ENCODE measurements at regions not wholly inside any gene's neighbourhood (a gene's known extent, or its start where the extent isn't known, plus 50 kb on each side); places are given as distances from the start of the nearest gene placed in this dataset.

DNA sequence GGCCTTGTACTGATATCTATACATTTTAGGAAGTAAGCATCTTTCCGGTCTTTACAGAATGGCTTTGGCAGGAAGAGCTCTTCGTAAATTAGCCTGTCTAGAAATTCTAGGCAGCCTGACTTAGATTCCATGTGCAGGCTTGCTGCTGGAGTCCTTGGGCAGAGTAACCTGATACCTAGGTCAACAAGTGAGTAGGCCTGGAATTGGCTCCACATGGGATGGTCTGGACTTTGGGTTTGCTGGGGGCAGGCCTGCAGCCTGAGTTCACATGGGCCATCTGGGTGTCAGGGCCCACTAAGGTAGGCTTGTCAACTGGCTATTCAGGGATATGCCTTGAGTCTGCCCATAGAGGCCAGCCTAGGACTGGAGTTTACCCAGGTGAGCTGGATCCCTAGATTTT, 59.6 kb upstream of the CYYR1 start:
- TF ChIP-seq ZBTB11 (CRISPR knock-in tag; IDR thresholded peaks at IDR 0.05) (no peak), EED (IDR thresholded peaks at IDR 0.05; ENCODE audit: low read depth) (no peak), ZNF592 (IDR thresholded peaks at IDR 0.05) (no peak), PAX5 (IDR thresholded peaks at IDR 0.05; ENCODE audit: borderline replicate concordance, low read depth, low read length) (no peak), SMARCA5 (IDR thresholded peaks at IDR 0.05) (no peak), STAT3 (IDR thresholded peaks at IDR 0.05; ENCODE audit: low read depth, low read length) (no peak), ZNF217 (IDR thresholded peaks at IDR 0.05) (no peak)
- H3K36me3 ChIP-seq (ENCODE audit: control insufficient read depth in 2 of 2, insufficient read depth in 2 of 2, low read length in 1 of 2): no peaks in the 10 kb centered on the region
- DNase-seq (ENCODE audit: low read depth, low spot score) (no peak), FAIRE-seq (no peak), ATAC-seq (no peak)
- ChIA-PET RAD21 (ENCODE audit: unreplicated experiment) (no interaction called here), CTCF (no interaction called here), POLR2A (no interaction called here), SMC1A (ENCODE audit: uncharacterized antibody, unreplicated experiment) (no interaction called here)
- H3K9me3 ChIP-seq (replicated peaks; ENCODE audit: control insufficient read depth, insufficient read depth, low read length): no peaks in the 10 kb centered on the region; the same call in 2 of the 3 replicates
- no peak overlapping the region for H2AFZ ChIP-seq (ENCODE audit: control insufficient read depth, low read depth, low read length)
- no peak overlapping the region for H3K9ac ChIP-seq (ENCODE audit: control insufficient read depth, insufficient read depth, low read length)
- in situ Hi-C loops (cut with MboI): no loop called here
- H3K79me2 ChIP-seq (ENCODE audit: control insufficient read depth, insufficient read depth, low read length): no peaks in the 10 kb centered on the region
- no peak overlapping the region for H3K4me2 ChIP-seq (ENCODE audit: control insufficient read depth, insufficient read depth)
- no peaks in the 10 kb centered on the region for H3K4me1 ChIP-seq (ENCODE audit: control insufficient read depth, insufficient read depth, low read length)
- H3K27ac ChIP-seq (ENCODE audit: control insufficient read depth, insufficient read depth): no peak overlapping the region
- H3K27me3 ChIP-seq (replicated peaks in 1 of 2; ENCODE audit: control insufficient read depth in 2 of 2, insufficient read depth in 2 of 2, low read length in 1 of 2): no peaks in the 10 kb centered on the region
- no TSS peak for BruUV-seq (replicated peaks)
- no peaks in the 10 kb centered on the region for H4K20me1 ChIP-seq (ENCODE audit: control insufficient read depth, insufficient read depth)
- 26% methylated on average over 2 of the region's 2 CpGs for WGBS (ENCODE audit: insufficient coverage, insufficient replicate concordance, low lambda C conversion rate, missing lambda C conversion rate)
- H3K4me3 ChIP-seq: no peak overlapping the region
- intact Hi-C loops (cut with micrococcal nuclease; ENCODE audit: unreplicated experiment): no loop called here

Measured in GM12878 (cell line).